ENCODE measurements at regions not wholly inside any gene's neighbourhood (a gene's known extent, or its start where the extent isn't known, plus 50 kb on each side); places are given as distances from the start of the nearest gene placed in this dataset.

- no peak overlapping the region for H3K27ac Mint-ChIP-seq
Observed at GRCh38 chr12:44929236-44929885, 53.2 kb upstream of the NELL2 start.

More at GRCh38 chr12:44929236-44929885, 53.2 kb upstream of the NELL2 start:
- H3K4me3 Mint-ChIP-seq: no peak overlapping the region
- DNase-seq: no peak
- H3K9me3 Mint-ChIP-seq: peaks cover 20% of the 10 kb centered on the region
- no peaks in the 10 kb centered on the region for H3K36me3 Mint-ChIP-seq (ENCODE audit: low read depth)
- no peaks in the 10 kb centered on the region for H3K27me3 Mint-ChIP-seq (ENCODE audit: low read depth, poor library complexity)
- H3K4me1 Mint-ChIP-seq: no peaks in the 10 kb centered on the region
- no peak for TF ChIP-seq CTCF (IDR thresholded peaks at IDR 0.05)
